HG03159 (cell line): ENCODE measurements at regions not wholly inside any gene's neighbourhood (a gene's known extent, or its start where the extent isn't known, plus 50 kb on each side); places are given as distances from the start of the nearest gene placed in this dataset.
A peak's percentile ranks its signal among the peaks of the same experiment; 100 is the strongest.

Experiments used
- ATAC-seq: cut with Tn5 transposase; IDR thresholded peaks from one replicate; pipeline ENCODE4 v1.9.1; 2021; ENCODE audit warnings: mild to moderate bottlenecking, moderate library complexity; ENCODE audit not compliant: unreplicated experiment

GRCh38 chr16:80366023-80366422, 174.8 kb upstream of the DYNLRB2 start:
- ATAC-seq: no peak

DNA sequence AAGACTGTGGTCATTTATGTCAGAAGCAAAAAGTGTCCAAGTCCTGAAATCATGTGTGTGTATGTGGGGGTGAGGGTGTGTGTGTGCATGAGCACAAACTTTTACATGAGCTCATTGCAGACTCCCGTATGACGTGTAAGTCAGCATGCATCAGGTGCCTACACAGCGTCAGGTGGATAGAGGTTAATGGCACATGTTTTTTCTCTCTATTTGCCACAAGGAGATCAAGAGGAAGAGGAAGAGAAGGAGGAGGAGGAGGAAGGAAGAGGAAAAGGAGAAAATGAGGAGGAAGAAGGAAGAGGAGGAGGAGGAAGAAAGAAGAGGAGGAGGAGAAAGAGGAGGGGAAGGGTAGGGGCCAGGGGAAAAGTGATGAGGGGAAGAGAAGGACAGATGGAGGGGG, 178.0 kb upstream of the DYNLRB2 start:
- ATAC-seq: no peak

DNA sequence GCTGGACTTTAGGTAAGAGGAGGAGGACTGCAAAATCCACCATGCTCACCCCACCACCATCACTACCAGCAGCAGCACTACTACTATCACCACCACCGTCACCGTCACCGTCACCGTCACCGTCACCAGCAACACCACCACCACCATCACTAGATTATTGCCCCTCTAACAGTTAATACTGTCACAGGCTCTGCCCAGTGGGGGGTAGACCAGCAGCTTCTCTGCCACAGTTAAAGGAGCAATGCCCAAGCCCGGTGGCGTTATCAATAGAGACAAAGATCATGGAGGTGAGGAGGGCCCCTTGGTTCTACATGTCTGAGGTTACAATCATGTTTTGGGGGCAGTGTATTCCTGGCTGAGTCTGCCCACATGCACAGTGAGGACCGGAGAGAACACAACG, 184.4 kb upstream of the DYNLRB2 start:
- no peak for ATAC-seq

DNA sequence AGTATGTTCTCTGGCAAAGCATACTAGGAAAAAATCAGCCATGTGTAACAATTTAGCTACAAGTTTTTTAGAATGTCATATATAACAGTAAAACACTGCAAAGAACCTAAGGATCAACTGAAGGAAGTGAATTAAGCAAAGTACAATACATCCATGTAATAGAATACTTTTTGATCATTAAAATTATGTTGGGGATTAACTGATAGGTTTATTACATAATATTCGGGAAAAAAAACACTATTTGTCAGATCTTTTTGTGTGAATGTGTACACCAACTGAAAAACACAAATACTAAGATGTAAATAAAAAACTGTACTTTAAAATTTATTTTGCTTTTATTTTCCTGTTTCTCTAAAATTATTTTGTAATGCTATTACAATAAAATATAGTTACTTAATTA, 185.5 kb upstream of the DYNLRB2 start:
- ATAC-seq: no peak

DNA sequence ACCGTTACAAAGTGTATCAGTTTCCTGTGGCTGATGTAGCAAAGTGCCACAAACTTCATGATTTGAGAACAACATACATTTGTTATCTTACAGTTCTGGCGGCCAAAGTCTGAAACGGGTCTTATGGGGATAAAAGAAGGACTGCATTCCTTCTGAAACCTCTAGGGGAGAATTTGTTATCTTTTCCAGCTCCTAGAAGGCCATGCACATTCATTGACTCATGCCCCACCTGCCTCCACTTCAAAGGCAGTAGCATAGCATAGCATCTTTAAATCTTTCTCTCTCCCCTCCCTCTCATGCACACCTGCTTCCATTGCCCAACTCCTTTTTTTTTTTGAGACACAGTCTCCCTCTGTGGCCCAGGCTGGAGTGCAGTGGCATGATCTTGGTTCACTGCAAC, 190.7 kb upstream of the DYNLRB2 start:
- ATAC-seq: no peak

- ATAC-seq: no peak
Observed at GRCh38 chr16:80347900-80348299, 192.9 kb upstream of the DYNLRB2 start.

- no peak for ATAC-seq
Observed at GRCh38 chr16:80347002-80347401, 193.8 kb upstream of the DYNLRB2 start.

- no peak for ATAC-seq
Observed at GRCh38 chr16:80346111-80346632, 194.6 kb upstream of the DYNLRB2 start.

DNA sequence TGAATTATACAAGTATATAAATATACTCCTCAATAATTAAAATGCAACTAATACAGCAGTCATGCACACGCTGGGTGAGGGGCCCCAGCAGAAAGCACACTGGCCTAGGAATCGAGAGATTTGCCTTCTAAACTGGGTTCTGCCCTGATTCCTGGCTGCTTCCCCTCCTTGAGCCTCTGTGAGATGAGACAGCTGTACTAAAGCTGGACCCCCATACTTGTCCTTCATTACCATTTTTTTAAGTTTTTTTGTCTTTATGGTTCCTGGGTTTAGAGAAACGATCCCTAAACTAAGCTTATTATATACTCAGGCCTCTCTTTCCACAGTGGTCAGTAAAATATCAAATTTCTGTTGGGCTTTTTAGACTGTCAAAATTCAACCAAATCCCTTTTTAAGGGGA, 195.1 kb upstream of the DYNLRB2 start:
- no peak for ATAC-seq

DNA sequence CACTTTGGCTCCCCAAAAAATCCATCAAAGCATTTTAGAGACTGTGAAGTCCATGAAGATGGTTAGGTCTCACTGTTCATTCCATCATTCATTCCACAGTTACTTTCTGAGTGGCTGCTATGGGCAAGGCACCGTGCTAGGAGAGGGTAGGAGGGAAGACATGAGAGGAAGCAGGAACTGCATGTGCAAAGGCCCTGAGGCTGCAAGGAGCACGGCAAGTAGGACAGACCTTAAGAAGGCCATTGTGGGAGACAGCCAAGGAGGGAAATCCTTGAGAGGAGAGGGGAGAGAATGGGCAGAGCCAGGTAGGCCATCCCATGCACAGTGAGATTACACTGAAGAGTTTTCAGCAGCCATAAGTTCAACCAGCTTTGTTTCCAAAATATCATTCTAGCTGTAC, 196.2 kb upstream of the DYNLRB2 start:
- ATAC-seq: no peak

- no peak for ATAC-seq
Observed at GRCh38 chr16:80341263-80341662, 199.5 kb upstream of the DYNLRB2 start.

DNA sequence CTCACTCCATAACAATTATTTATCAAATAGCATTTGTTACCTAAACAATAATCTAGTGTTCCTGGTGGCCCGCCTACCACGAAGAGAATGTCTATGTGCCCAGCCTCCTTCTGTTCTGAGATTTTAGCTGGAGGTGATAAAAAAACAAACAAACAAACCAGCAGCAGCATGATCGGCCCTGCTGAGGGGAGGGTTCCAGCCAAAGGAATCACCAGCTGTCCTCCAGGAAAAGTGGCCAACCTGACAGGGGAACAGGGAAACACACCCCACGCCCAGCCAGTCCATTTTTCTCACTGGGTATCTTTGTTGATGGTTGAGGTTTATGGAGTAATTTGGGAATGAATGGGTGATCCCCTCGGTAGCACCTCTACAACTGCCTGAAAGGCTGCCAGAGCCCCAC, 203.0 kb upstream of the DYNLRB2 start:
- ATAC-seq: no peak

DNA sequence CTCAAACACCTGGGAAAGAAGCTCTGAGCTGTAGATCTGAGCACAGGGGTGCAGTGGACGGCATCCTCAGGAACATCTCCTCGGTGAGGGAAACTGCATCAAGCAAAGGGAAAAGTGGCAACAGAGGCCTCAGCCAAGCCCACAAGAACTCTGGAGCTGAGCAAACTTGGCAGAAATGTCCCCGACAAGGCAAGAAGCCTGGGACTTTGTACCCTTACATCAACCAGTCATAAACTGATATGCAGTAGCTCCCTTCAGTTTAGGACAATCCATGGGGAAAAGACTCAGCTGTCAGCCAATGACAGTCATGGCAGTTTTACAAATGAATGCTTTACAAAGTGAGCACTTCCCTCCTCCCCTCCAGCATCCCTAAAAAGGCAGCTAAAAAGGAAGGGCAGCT, 210.0 kb upstream of the DYNLRB2 start:
- ATAC-seq: no peak

GRCh38 chr16:80330150-80330549, 210.6 kb upstream of the DYNLRB2 start:
- ATAC-seq: no peak

DNA sequence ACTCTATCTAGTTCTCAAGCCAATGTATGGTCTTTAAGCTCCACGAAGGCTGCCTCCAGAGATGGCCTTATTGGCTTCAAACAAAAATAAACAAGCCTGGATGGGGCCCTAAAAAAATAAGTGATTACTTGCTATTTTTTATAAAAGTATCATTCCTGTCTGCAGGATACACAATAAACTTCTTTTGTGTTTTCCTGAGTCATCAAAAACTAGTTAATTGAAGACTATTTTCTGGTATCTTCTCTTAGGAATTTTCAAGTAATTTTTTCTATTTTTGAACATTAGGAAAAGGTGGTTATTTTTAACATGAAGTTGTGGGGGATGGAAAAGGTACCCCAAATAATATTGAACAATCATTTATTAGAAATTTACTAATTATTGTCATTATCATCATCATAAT, 213.1 kb upstream of the DYNLRB2 start:
- ATAC-seq: no peak

DNA sequence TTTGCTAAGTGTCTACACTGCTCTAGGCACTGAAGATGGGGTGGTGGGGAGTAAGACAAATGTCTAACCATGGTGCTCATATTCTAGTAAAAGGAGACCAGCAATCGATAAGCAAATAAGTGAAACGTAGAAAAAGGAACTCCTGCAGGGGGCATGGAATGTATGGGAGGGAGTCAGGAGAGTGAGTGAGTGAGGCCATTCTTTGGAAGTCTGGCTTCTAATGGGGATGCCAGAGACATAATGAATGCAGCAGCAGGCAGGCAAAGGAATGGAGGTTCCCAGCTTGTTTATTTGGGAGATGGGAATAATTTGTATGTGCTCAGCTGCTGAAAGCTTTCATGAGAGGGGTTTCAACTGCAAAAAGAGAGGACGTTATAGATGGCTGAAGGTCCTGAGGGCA, 216.4 kb upstream of the DYNLRB2 start:
- ATAC-seq: no peak

DNA sequence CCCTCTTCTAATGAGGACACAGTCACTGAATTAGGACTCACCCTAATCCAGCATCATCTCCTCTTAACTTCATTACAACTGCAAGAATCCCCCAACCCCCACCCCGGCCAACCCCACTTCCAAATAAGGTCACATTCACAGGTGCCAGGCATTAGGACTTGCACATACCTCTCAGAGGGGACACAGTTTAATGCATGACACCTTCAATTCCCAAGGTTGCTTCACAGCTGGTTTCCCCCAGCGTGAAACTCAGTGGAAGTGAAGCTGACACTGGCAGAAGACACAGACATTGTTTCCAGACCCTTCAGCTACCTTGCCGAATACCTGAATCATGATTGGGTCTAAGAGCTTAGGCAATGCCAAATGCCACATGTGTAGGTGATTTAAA, 217.0 kb upstream of the DYNLRB2 start:
- no peak for ATAC-seq

- ATAC-seq: no peak
Observed at GRCh38 chr16:80323187-80323807, 217.5 kb upstream of the DYNLRB2 start.

- no peak for ATAC-seq
Observed at GRCh38 chr16:80319181-80319580, 221.6 kb upstream of the DYNLRB2 start.

DNA sequence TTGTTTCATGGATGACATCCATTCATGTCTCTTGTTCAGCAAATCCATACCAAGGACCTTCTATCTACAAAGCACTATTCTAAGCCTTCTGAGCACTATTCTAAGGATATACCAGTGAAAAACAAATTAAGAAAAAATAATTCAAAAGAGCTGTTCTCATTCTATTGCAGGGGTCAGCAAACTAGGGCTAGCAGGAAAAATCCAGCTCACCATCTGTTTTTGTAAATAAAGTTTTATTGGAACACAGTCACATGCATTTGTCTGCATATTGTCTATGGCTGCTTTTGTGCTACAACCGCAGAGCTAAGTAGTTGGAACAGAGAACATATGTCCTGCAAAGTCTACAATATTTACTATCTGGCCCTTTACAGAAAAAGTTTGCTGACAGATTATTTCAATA, 222.7 kb upstream of the DYNLRB2 start:
- ATAC-seq: no peak

DNA sequence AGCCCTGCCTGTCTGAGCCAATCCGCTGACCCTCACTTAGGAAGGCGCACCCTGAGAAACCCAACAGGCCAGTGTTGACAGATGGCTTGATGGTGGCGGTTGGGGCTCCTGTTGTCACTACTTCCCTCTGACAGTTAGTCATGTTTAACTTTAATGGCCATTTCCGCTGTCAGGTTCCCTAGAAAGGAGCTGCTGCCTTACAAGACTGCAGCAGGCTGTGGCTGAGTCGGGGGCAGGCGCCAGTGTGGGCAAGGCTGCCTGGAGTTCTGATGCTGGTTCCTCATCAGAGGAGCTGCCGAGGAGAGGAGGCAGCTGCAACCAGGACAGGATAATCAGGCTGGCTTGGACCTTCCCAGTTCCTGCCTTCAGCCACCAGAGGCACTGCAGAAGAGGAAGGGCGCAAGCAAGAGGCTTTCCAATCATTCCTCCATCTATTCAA, 223.2 kb upstream of the DYNLRB2 start:
- ATAC-seq: peak; percentile 56

GRCh38 chr16:80317116-80317515, 223.7 kb upstream of the DYNLRB2 start:
- ATAC-seq: no peak

GRCh38 chr16:80314042-80314441, 226.8 kb upstream of the DYNLRB2 start:
- ATAC-seq: no peak
